ENCODE measurements at regions not wholly inside any gene's neighbourhood (a gene's known extent, or its start where the extent isn't known, plus 50 kb on each side); places are given as distances from the start of the nearest gene placed in this dataset.

DNA sequence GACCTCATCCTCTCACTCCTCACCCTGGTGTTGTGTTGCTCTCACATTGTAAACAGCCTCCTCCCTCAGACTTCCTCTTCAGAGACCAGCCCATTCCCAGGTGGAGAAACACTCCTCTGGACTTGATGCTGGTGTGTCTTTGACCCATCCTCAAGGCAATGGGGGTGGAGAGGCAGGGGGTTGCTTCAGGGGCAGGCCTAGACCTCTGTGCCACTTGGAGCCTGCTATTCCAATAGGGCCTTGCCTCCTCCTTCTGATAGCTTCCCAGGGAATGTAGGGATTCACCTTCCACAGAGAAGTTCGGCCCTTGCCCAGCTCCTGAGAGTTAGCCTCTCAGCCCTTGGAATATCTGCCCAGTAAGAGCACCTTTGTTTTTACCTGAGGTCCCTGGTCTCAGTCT, 606.6 kb upstream of the CADM1 start:
- TF ChIP-seq CTCF (IDR thresholded peaks at IDR 0.05), result no peak
- no peak for TF ChIP-seq POLR2A (IDR thresholded peaks at IDR 0.05)
- no peak for TF ChIP-seq POLR2AphosphoS5 (IDR thresholded peaks at IDR 0.05)

Measured in gastroesophageal sphincter (tissue), 3 donors.